Body of pancreas (tissue), 4 donors: ENCODE measurements at regions not wholly inside any gene's neighbourhood (a gene's known extent, or its start where the extent isn't known, plus 50 kb on each side); places are given as distances from the start of the nearest gene placed in this dataset.

ENCODE experiments used
- ATAC-seq: fragments of 150-250 bp; one replicate; pipeline ENCODE4 v1.9.1; 2016
- DNase-seq, 4 donors: peaks; one replicate each; pipeline ENCODE4 v3.0.0-alpha.2; 2019
- H3K27ac ChIP-seq, 4 donors: fragments of 200-600 bp; sonication (generic); 1 replicate in 3 of 4; 2 replicates in 1 of 4; pipeline versions ENCODE4 v1.5.1 to v1.6.1; 2016 to 2019; ENCODE audit warnings: mild to moderate bottlenecking in 1 of 4, mixed read lengths in 1 of 4, moderate library complexity in 1 of 4
- H3K27me3 ChIP-seq, 2 donors: fragments of 200-600 bp; sonication (generic); one replicate each; pipeline ENCODE4 v1.6.0; 2016; ENCODE audit warnings: mild to moderate bottlenecking in 1 of 2
- H3K36me3 ChIP-seq, 2 donors: fragments of 200-600 bp; sonication (generic); replicated peaks in 1 of 2; 2 replicates each; pipeline ENCODE4 v1.5.1; 2016; ENCODE audit warnings: low read depth in 2 of 2; ENCODE audit not compliant: insufficient read depth in 1 of 2
- H3K4me1 ChIP-seq: fragments of 200-600 bp; sonication (generic); one replicate; pipeline ENCODE4 v1.6.0; 2016
- H3K4me3 ChIP-seq, 2 donors: fragments of 200-600 bp; sonication (generic); 1 replicate in 1 of 2; 2 replicates in 1 of 2; pipeline ENCODE4 v1.5.1; 2016 to 2019
- H3K9me3 ChIP-seq, 3 donors: fragments of 200-600 bp; sonication (generic); 1 replicate in 2 of 3; 2 replicates in 1 of 3; pipeline ENCODE4 v1.5.1; 2016
- CTCF ChIP-seq, 7 experiments: fragments of 450-650 bp in 4 of 7; fragments of 200-600 bp in 3 of 7; sonication (generic) in 3 of 7; IDR thresholded peaks; one replicate each; pipeline ENCODE4 v1.5.1; 2016 to 2019; ENCODE audit warnings: antibody characterized with exemption in 7 of 7
- POLR2A ChIP-seq, 3 donors: fragments of 450-650 bp; IDR thresholded peaks; one replicate each; pipeline ENCODE4 v1.6.1; 2016; ENCODE audit warnings: antibody characterized with exemption in 3 of 3, mild to moderate bottlenecking in 2 of 3
- WGBS, 2 donors: methylation state at CpG; one replicate each; pipeline ENCODE4 v1.1.5; 2017; 5-methylcytosine and 5-hydroxymethylcytosine counted together
- intact Hi-C: fragments of 100-400 bp; cut with DNase I; formaldehyde crosslinking; loops from one replicate; pipeline ENCODE4 v1.15.1; 2023

- Histone ChIP-seq H3K4me3 (no peak overlapping the region), H3K4me1 (no peaks in the 10 kb centered on the region), H3K36me3 (no peaks in the 10 kb centered on the region), H3K27me3 (no peaks in the 10 kb centered on the region), H3K27ac (no peak overlapping the region), H3K9me3 (no peaks in the 10 kb centered on the region)
- no peak for DNase-seq
- TF ChIP-seq CTCF (IDR thresholded peaks at IDR 0.05) (no peak), POLR2A (IDR thresholded peaks at IDR 0.05) (no peak)
- intact Hi-C loops = no loop called here
- no peak for ATAC-seq
- WGBS, 2 donors = 89 to 90% methylated on average over 12 to 14 of the region's 14 CpGs
Measured at GRCh38 chr7:84446991-84447480, 252.4 kb upstream of the SEMA3A start.

- no peaks in the 10 kb centered on the region for H3K36me3 ChIP-seq
- no peaks in the 10 kb centered on the region for H3K27me3 ChIP-seq
- WGBS, 2 donors = 64 to 68% methylated on average over 5 of the region's 5 CpGs
- no peak for TF ChIP-seq POLR2A (IDR thresholded peaks at IDR 0.05)
- no peak for TF ChIP-seq CTCF (IDR thresholded peaks at IDR 0.05)
- no peaks in the 10 kb centered on the region for H3K9me3 ChIP-seq
- DNase-seq (no peak), ATAC-seq (no peak)
- no peak overlapping the region for H3K4me3 ChIP-seq
- no peak overlapping the region for H3K27ac ChIP-seq
- no peaks in the 10 kb centered on the region for H3K4me1 ChIP-seq
- intact Hi-C loops = no loop called here
Measured at GRCh38 chr7:84425702-84426259, 231.2 kb upstream of the SEMA3A start.

- no peak for TF ChIP-seq CTCF (IDR thresholded peaks at IDR 0.05)
- no peak for TF ChIP-seq POLR2A (IDR thresholded peaks at IDR 0.05)
- ATAC-seq = no peak
- H3K4me1 ChIP-seq = no peaks in the 10 kb centered on the region
- no peak overlapping the region for H3K27ac ChIP-seq
- H3K4me3 ChIP-seq = no peak overlapping the region
- H3K36me3 ChIP-seq = no peaks in the 10 kb centered on the region
- no peaks in the 10 kb centered on the region for H3K9me3 ChIP-seq
- no peaks in the 10 kb centered on the region for H3K27me3 ChIP-seq
- intact Hi-C loops = no loop called here
- DNase-seq = no peak
Measured at GRCh38 chr7:84422790-84423189, 228.2 kb upstream of the SEMA3A start.

GRCh38 chr7:84412161-84412969, 217.8 kb upstream of the SEMA3A start:
- no peaks in the 10 kb centered on the region for H3K36me3 ChIP-seq
- no peak overlapping the region for H3K4me3 ChIP-seq
- ATAC-seq = no peak
- 66 to 67% methylated on average over 2 of the region's 2 CpGs for WGBS, 2 donors
- no peak for TF ChIP-seq POLR2A (IDR thresholded peaks at IDR 0.05)
- TF ChIP-seq CTCF (IDR thresholded peaks at IDR 0.05) = no peak
- no peak for DNase-seq
- no peak overlapping the region for H3K27ac ChIP-seq
- H3K27me3 ChIP-seq = no peaks in the 10 kb centered on the region
- no peaks in the 10 kb centered on the region for H3K9me3 ChIP-seq
- no peaks in the 10 kb centered on the region for H3K4me1 ChIP-seq
- intact Hi-C loops = no loop called here
